ENCODE measurements at regions not wholly inside any gene's neighbourhood (a gene's known extent, or its start where the extent isn't known, plus 50 kb on each side); places are given as distances from the start of the nearest gene placed in this dataset.
"Not testable (repeated sequence)": the region's sequence is repeated elsewhere in the genome, so short reads cannot be mapped to it uniquely, and the experiment has no call there.

DNA sequence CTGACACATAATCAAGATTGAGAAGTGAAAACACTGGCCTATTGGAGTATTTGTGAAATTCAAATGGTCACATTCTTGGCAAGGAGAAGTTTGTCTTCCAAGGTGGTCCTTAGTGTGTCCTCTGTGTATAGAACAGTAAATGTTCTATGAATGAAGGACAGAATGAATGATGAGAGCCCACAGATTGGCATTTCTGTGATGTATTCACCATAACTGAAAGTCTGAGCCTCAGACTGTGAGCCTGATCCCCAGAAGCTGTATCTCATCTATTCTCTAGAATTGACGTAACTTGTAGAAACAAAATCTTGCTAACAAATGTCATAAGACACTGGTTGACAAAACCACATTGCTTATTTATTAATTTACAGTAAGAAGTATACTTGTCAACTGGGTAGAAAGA, 111.5 kb upstream of the ETV3 start:
- no peak overlapping the region for H2AFZ ChIP-seq (ENCODE audit: low read length)
- no peak for DNase-seq (ENCODE audit: low read depth in 2 of 2)
- TF ChIP-seq, protein P1, sequence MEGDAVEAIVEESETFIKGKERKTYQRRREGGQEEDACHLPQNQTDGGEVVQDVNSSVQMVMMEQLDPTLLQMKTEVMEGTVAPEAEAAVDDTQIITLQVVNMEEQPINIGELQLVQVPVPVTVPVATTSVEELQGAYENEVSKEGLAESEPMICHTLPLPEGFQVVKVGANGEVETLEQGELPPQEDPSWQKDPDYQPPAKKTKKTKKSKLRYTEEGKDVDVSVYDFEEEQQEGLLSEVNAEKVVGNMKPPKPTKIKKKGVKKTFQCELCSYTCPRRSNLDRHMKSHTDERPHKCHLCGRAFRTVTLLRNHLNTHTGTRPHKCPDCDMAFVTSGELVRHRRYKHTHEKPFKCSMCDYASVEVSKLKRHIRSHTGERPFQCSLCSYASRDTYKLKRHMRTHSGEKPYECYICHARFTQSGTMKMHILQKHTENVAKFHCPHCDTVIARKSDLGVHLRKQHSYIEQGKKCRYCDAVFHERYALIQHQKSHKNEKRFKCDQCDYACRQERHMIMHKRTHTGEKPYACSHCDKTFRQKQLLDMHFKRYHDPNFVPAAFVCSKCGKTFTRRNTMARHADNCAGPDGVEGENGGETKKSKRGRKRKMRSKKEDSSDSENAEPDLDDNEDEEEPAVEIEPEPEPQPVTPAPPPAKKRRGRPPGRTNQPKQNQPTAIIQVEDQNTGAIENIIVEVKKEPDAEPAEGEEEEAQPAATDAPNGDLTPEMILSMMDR (conservative IDR thresholded peaks at IDR 0.05 in 1 of 2, IDR thresholded peaks at IDR 0.05 in 1 of 2; ENCODE audit: low read depth in 1 of 2, low read length in 2 of 2): no peak
- no peak for TF ChIP-seq EZH2 (IDR thresholded peaks at IDR 0.05; ENCODE audit: low read length, missing control alignments)
- H3K27me3 ChIP-seq (ENCODE audit: control insufficient read depth, insufficient read depth, low read length): no peaks in the 10 kb centered on the region
- no peak overlapping the region for H3K27ac ChIP-seq (ENCODE audit: insufficient read depth, low read length)
- H3K9me3 ChIP-seq (ENCODE audit: control insufficient read depth, insufficient read depth, low read depth, low read length): no peaks in the 10 kb centered on the region
- no peak overlapping the region for H3K4me2 ChIP-seq (ENCODE audit: extremely low read depth, insufficient read depth, low read length)
- H3K4me1 ChIP-seq (ENCODE audit: control insufficient read depth, extremely low read depth, insufficient read depth, low read length): no peaks in the 10 kb centered on the region
- no peaks in the 10 kb centered on the region for H3K79me2 ChIP-seq (ENCODE audit: control insufficient read depth, insufficient read depth, low read length)
- H3K9ac ChIP-seq (ENCODE audit: insufficient read depth, low read length): no peak overlapping the region
- H3K36me3 ChIP-seq (ENCODE audit: control insufficient read depth, insufficient read depth, low read length): no peaks in the 10 kb centered on the region
- no peak overlapping the region for H3K4me3 ChIP-seq (replicated peaks in 1 of 4; ENCODE audit: control extremely low read depth in 1 of 4, insufficient read depth in 1 of 4, low read depth in 3 of 4, low read length in 4 of 4)
- H4K20me1 ChIP-seq (ENCODE audit: control insufficient read depth, extremely low read depth, insufficient read depth, low read length): no peaks in the 10 kb centered on the region

DNA sequence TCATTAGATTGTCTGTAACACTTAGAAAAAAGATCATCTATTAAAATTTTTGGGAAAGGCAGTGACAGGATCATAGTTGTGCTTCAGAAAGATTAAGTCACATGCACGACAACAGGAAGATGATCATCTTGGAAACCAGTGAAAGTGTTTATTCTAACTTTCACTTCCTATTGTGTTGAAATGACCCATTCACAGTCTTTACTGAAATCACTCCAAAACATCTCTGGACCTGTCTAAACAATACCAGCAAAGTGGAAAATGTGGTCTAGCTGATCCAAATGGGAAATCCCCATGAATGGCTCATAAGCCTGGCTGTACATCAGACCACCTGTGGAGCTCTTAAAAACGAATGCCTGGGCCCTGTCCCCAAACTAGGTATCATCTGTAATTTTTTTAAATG, 111.1 kb upstream of the ETV3 start:
- no peak overlapping the region for H3K9ac ChIP-seq (ENCODE audit: insufficient read depth, low read length)
- no peak for DNase-seq (ENCODE audit: low read depth in 2 of 2)
- H3K9me3 ChIP-seq (ENCODE audit: control insufficient read depth, insufficient read depth, low read depth, low read length): no peaks in the 10 kb centered on the region
- no peaks in the 10 kb centered on the region for H3K4me1 ChIP-seq (ENCODE audit: control insufficient read depth, extremely low read depth, insufficient read depth, low read length)
- H3K36me3 ChIP-seq (ENCODE audit: control insufficient read depth, insufficient read depth, low read length): no peaks in the 10 kb centered on the region
- no peaks in the 10 kb centered on the region for H4K20me1 ChIP-seq (ENCODE audit: control insufficient read depth, extremely low read depth, insufficient read depth, low read length)
- TF ChIP-seq, protein P1 (conservative IDR thresholded peaks at IDR 0.05 in 1 of 2, IDR thresholded peaks at IDR 0.05 in 1 of 2; ENCODE audit: low read depth in 1 of 2, low read length in 2 of 2): no peak
- TF ChIP-seq EZH2 (IDR thresholded peaks at IDR 0.05; ENCODE audit: low read length, missing control alignments): no peak
- no peak overlapping the region for H3K27ac ChIP-seq (ENCODE audit: insufficient read depth, low read length)
- no peaks in the 10 kb centered on the region for H3K79me2 ChIP-seq (ENCODE audit: control insufficient read depth, insufficient read depth, low read length)
- H3K4me2 ChIP-seq (ENCODE audit: extremely low read depth, insufficient read depth, low read length): no peak overlapping the region
- no peaks in the 10 kb centered on the region for H3K27me3 ChIP-seq (ENCODE audit: control insufficient read depth, insufficient read depth, low read length)
- no peak overlapping the region for H3K4me3 ChIP-seq (replicated peaks in 1 of 4; ENCODE audit: control extremely low read depth in 1 of 4, insufficient read depth in 1 of 4, low read depth in 3 of 4, low read length in 4 of 4)
- no peak overlapping the region for H2AFZ ChIP-seq (ENCODE audit: low read length)

DNA sequence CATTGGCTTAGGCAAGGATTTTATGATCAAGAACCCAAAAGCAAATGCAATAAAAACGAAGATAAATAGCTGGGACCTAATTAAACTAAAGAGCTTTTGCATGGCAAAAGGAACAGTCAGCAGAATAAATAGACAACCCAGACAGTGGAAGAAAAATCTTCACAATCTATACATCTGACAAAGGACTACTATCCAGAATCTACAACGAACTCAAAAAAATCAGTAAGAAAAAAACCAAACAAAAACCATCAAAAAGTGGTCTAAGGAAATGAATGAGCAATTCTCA, 109.5 kb upstream of the ETV3 start:
- H2AFZ ChIP-seq (ENCODE audit: low read length); H3K79me2 ChIP-seq (ENCODE audit: control insufficient read depth, insufficient read depth, low read length); H3K9me3 ChIP-seq (ENCODE audit: control insufficient read depth, insufficient read depth, low read depth, low read length); H3K9ac ChIP-seq (ENCODE audit: insufficient read depth, low read length); H3K4me2 ChIP-seq (ENCODE audit: extremely low read depth, insufficient read depth, low read length); H3K4me1 ChIP-seq (ENCODE audit: control insufficient read depth, extremely low read depth, insufficient read depth, low read length); DNase-seq (ENCODE audit: low read depth in 2 of 2); H4K20me1 ChIP-seq (ENCODE audit: control insufficient read depth, extremely low read depth, insufficient read depth, low read length); H3K4me3 ChIP-seq (replicated peaks in 1 of 4; ENCODE audit: control extremely low read depth in 1 of 4, insufficient read depth in 1 of 4, low read depth in 3 of 4, low read length in 4 of 4); H3K27ac ChIP-seq (ENCODE audit: insufficient read depth, low read length); H3K27me3 ChIP-seq (ENCODE audit: control insufficient read depth, insufficient read depth, low read length); H3K36me3 ChIP-seq (ENCODE audit: control insufficient read depth, insufficient read depth, low read length): not testable (repeated sequence)

Measured in fibroblast of lung (primary cell).